H7 (cell line): ENCODE measurements at regions not wholly inside any gene's neighbourhood (a gene's known extent, or its start where the extent isn't known, plus 50 kb on each side); places are given as distances from the start of the nearest gene placed in this dataset.

Source experiments
- DNase-seq: peaks from one replicate; pipeline ENCODE4 v3.0.0; 2012
- H3K27me3 ChIP-seq: 2 replicates; pipeline ENCODE4 v1.6.0; 2011; ENCODE audit warnings: mild to moderate bottlenecking, low read length; ENCODE audit not compliant: control insufficient read depth, insufficient read depth
- H3K36me3 ChIP-seq: replicated peaks from 2 replicates; pipeline ENCODE4 v1.5.1; 2011; ENCODE audit warnings: low read length; ENCODE audit not compliant: control insufficient read depth, insufficient read depth
- H3K4me3 ChIP-seq: 2 replicates; pipeline ENCODE4 v1.5.1; 2011; ENCODE audit warnings: low read depth, mild to moderate bottlenecking, control low read depth, low read length, moderate library complexity; ENCODE audit not compliant: insufficient read depth

- no peak for DNase-seq
- Histone ChIP-seq H3K36me3 (no peaks in the 10 kb centered on the region), H3K4me3 (no peak overlapping the region), H3K27me3 (no peaks in the 10 kb centered on the region)
These were observed 57.9 kb upstream of the SLC5A9 start for GRCh38 chr1:48164571-48164970.

DNA sequence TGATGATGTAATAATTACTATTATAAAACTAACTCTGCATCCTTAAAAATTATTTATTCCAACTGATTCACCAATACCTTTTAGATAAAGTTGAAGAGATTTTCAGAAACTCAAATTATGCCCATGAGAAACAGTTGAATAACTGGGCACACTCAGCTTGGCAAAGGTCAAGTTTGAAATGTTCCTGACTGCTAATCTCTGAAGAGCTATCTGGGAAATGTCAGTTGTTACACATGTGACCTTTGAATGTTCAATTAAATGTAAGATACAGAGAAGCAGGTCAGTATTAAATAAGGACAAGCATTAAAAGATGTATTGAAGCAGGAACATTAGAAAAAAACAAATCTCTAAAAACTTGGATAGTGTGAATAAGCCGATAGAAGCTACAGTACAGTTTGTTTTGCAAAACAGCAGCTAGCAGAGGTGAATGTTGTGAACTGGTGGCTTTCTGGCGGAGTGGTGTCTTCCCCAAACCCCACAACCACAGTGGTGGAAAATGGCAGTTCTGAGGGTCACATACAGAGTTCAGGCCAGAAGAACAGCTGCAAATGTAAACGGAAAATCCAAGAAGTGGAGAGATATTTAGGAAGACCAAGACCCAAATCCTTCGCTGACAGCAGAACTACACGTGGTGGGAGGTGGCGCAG lies 61.9 kb upstream of the SLC5A9 start:
- no peak overlapping the region for H3K4me3 ChIP-seq
- H3K36me3 ChIP-seq, result no peaks in the 10 kb centered on the region
- H3K27me3 ChIP-seq, result no peaks in the 10 kb centered on the region
- no peak for DNase-seq

GRCh38 chr1:48139275-48139674 lies 83.2 kb upstream of the SLC5A9 start:
- Histone ChIP-seq H3K27me3 (no peaks in the 10 kb centered on the region), H3K36me3 (no peaks in the 10 kb centered on the region), H3K4me3 (no peak overlapping the region)
- DNase-seq, result no peak

DNA sequence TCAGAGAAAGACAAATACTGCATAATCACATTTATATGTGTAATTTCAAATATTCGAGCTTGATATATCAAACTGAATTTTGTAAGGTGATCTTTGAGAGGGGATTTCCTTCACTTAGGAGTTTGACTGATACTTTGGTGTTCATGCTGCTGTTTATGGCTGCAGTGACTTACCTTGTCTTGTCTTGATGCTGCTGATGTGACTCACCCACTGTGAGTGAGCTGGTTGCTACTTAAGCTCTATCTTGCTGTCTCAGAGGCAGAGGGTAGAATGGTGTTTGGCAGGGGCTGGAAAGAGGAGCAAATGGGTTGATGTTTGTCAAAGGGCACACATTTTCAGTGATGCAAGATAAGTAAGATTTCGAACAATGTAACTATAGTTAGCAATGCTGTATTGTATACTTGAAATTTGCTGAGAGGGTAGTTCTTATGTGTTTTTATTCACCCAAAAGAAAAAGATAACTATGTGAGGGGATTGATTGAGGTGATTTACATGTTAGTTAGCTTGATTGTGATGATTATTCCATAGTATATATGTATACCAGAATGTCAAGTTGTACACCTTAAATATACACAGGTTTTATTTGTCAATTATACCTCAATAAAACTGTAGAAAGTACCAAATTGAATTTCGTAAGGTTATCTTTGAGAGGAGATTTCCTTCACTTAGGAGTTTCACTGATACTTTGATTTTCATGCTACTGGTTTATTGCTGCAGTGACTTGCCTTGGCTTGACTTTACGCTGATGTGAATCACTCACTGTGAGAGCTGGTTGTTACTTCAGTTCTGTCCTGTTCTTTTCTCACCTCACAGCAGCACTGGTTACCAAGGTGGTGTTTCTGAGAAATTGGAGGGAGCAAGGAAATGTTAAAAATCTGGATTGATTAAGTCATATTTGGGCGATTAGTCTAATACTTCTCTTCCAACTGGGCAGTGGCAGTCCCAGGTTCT lies 94.5 kb upstream of the SLC5A9 start:
- Histone ChIP-seq H3K36me3 (no peaks in the 10 kb centered on the region), H3K4me3 (no peak overlapping the region), H3K27me3 (no peaks in the 10 kb centered on the region)
- DNase-seq, result no peak

DNA sequence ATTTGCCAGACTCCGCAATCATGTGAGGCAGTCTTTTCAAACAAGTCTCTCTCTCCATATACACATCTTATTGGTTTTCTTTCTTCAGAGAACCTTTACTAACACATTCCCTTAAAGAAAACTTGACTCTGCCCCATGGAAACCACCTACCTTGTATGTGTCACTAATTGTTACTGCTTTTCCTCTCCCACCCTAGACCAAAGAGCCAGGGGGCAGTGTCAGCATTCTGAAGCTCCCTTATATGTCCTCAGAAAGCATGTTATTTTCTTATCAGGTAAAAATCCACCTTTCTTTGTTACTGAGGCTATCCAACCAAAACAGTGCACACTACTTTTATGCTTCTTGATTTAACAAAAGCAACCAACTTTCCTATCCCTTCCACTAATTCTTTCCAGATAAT lies 98.9 kb upstream of the SLC5A9 start:
- H3K4me3 ChIP-seq, result no peak overlapping the region
- DNase-seq, result no peak
- no peaks in the 10 kb centered on the region for H3K27me3 ChIP-seq
- no peaks in the 10 kb centered on the region for H3K36me3 ChIP-seq

DNA sequence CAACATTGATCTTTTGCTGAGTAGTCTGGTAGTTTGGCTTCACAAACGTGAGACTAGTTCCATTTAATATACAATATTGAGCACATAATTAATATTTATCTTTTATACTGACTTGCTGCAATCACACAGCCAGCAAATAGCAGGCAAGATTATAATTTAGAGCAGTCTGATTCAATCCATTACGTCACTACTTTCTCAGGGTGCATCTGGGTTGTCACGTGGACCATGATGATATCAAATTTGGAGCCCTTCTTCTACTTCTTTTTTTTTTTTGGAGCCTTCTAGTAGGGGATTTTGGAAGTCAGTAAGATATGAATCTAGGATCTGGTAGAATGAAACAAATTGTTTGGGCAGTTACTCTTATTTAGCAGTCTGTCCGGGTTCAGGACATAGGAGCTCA lies 100.6 kb upstream of the SLC5A9 start:
- Histone ChIP-seq H3K36me3 (no peaks in the 10 kb centered on the region), H3K4me3 (no peak overlapping the region), H3K27me3 (no peaks in the 10 kb centered on the region)
- DNase-seq, result no peak

DNA sequence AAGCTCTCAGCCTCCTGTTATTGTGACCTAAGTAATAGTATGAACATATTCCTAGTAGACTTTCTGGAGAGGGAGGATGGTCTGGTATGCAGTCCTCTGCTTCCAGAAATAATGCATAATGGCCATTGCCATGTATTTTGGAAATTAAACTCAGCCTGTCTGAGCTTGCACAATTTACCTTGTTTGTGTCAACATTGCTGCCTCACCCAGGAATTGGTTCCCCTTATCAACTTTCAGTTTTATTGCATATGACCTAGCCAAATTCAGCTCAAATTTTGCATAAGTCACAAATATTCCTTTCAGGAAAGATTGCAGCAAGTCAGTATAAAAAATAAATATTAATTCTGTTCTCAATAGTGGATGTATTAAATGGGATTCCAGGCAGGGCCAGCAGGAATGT lies 101.9 kb upstream of the SLC5A9 start:
- DNase-seq, result no peak
- Histone ChIP-seq H3K27me3 (no peaks in the 10 kb centered on the region), H3K4me3 (no peak overlapping the region), H3K36me3 (no peaks in the 10 kb centered on the region)

- no peak overlapping the region for H3K4me3 ChIP-seq
- no peaks in the 10 kb centered on the region for H3K27me3 ChIP-seq
- no peak for DNase-seq
- no peaks in the 10 kb centered on the region for H3K36me3 ChIP-seq
These were observed 106.7 kb upstream of the SLC5A9 start for GRCh38 chr1:48115835-48116234.

DNA sequence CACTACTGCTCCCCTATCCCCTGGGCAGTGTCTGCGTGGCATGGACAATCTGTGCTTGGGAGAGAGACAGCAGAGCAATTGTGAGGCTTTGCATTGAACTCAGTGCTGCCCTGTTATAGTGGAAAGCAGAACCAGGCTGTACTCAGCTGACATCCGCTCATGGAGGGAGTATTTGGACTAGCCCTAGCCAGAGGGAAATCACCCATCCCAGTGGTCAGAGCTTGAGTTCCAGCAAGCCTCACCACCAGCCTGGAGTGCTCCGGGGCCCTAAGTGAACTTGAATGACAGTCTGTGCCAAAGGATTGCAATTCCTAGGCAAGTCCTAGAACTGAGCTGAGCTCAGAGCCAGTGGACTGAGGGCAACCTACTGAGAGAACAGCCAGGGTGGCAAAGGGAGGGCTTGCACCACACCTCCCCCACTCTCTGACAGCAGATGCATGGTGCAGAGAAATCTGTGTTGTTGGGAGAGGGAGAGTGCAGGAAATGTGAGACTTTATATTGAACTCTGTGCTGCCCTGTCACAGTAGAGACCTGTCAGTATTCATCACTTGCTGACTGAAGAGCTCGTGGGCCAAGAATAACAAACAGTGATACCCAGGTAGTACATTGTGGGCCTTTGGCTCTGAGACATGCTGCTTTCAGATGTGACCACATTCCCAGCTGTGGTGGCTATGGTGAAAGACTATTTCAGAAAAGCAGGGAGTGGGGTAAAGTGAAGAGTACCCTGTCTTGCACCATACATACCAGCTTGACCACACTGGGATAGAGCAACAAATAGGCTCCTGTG lies 107.7 kb upstream of the SLC5A9 start:
- no peaks in the 10 kb centered on the region for H3K27me3 ChIP-seq
- DNase-seq, result no peak
- no peak overlapping the region for H3K4me3 ChIP-seq
- no peaks in the 10 kb centered on the region for H3K36me3 ChIP-seq

GRCh38 chr1:48109390-48110013 lies 112.3 kb upstream of the TRABD2B start:
- DNase-seq, result no peak
- H3K4me3 ChIP-seq, result no peak overlapping the region
- no peaks in the 10 kb centered on the region for H3K36me3 ChIP-seq
- no peaks in the 10 kb centered on the region for H3K27me3 ChIP-seq

- Histone ChIP-seq H3K4me3 (no peak overlapping the region), H3K36me3 (no peaks in the 10 kb centered on the region), H3K27me3 (no peaks in the 10 kb centered on the region; the same call in 1 of the 2 replicates)
- DNase-seq, result no peak
These were observed 110.3 kb upstream of the TRABD2B start for GRCh38 chr1:48107516-48107915.

- H3K4me3 ChIP-seq, result no peak overlapping the region
- H3K36me3 ChIP-seq, result no peaks in the 10 kb centered on the region
- H3K27me3 ChIP-seq, result no peaks in the 10 kb centered on the region; the same call in 1 of the 2 replicates
- DNase-seq, result no peak
These were observed 108.9 kb upstream of the TRABD2B start for GRCh38 chr1:48106049-48106448.

DNA sequence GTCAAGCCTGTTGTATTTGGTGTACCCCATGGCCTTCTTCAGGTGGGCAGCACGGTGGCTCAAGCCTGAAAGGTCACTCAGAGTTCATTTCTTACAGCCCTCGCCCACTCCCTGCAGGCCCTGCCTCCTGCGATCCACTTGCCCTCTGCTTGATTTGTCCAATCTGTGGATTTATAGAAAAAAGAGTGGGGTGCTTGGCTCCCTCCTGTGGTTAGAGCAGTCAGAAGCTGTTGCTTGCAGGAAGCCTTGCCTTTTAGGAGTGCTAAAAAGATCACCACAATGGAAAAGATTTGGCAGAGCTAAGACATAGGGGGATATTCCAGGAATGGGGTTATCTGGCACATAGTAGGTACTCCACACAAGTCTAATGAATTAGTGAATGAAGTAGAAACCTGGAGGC lies 108.0 kb upstream of the TRABD2B start:
- Histone ChIP-seq H3K4me3 (no peak overlapping the region), H3K36me3 (no peaks in the 10 kb centered on the region), H3K27me3 (no peaks in the 10 kb centered on the region; the same call in 1 of the 2 replicates)
- no peak for DNase-seq

GRCh38 chr1:48103495-48103894 lies 106.3 kb upstream of the TRABD2B start:
- no peaks in the 10 kb centered on the region; the same call in 1 of the 2 replicates for H3K27me3 ChIP-seq
- no peaks in the 10 kb centered on the region for H3K36me3 ChIP-seq
- no peak for DNase-seq

More at GRCh38 chr1:48103495-48103894, 106.3 kb upstream of the TRABD2B start:
- no peak overlapping the region for H3K4me3 ChIP-seq
